K562 (cell line): ENCODE measurements at regions not wholly inside any gene's neighbourhood (a gene's known extent, or its start where the extent isn't known, plus 50 kb on each side); places are given as distances from the start of the nearest gene placed in this dataset.

ENCODE experiments used
- ATAC-seq: fragments of 200-7000 bp; cut with Tn5 transposase; 3 replicates; pipeline ENCODE4 v1.9.1; 2020; ENCODE audit warnings: moderate library complexity
- BruUV-seq: library from RNA; stranded (reverse); fragments of 400-500 nt; replicated peaks from 2 replicates; lab custom pipeline; 2021; lab: Mats Ljungman, UMichigan
- CTCF ChIA-PET: fragments of 300-600 bp; formaldehyde crosslinking; extraction: SDS; loops from one replicate; lab custom pipeline; 2021; ENCODE audit warnings: low intra/inter-chr PET ratio; lab: Yijun Ruan, JAX
- POLR2A ChIA-PET: fragments of 300-600, 350-650 bp; sonication (Branson Sonifier 250); formaldehyde crosslinking; extraction: SDS; loops from one replicate; lab custom pipeline; 2021; ENCODE audit warnings: antibody characterized with exemption, inconsistent platforms; lab: Yijun Ruan, JAX
- DNase-seq, 4 experiments: peaks; one replicate each; pipeline versions ENCODE4 v3.0.0 to v3.0.0-alpha.2; 2011 to 2018; ENCODE audit warnings: low spot score in 3 of 4, mixed read lengths in 3 of 4; ENCODE audit errors: extremely low read depth in 1 of 4
- FAIRE-seq: peaks from 2 replicates; lab custom pipeline; 2011; peaks lifted over from hg19 to GRCh38; lab: Jason Lieb, UNC
- H2AFZ ChIP-seq: 2 replicates; pipeline ENCODE4 v1.6.0; 2011; ENCODE audit warnings: low read depth, low read length, control low read depth, inconsistent platforms
- H3K27ac ChIP-seq: fragments of 200-600 bp; 3 replicates; pipeline ENCODE4 v1.8.0; 2011; ENCODE audit warnings: low read depth, mild to moderate bottlenecking, control low read depth, inconsistent platforms, low read length, moderate library complexity, mixed read lengths; ENCODE audit errors: extremely low read depth
- H3K27me3 ChIP-seq, 2 experiments: fragments of 300-600 bp in 1 of 2; 2 replicates in 1 of 2; 3 replicates in 1 of 2; pipeline versions ENCODE4 v1.6.0 to v1.8.0; 2011; ENCODE audit warnings: inconsistent platforms in 2 of 2, low read length in 2 of 2, mild to moderate bottlenecking in 1 of 2, mixed read lengths in 1 of 2, moderate library complexity in 1 of 2; ENCODE audit not compliant: control insufficient read depth in 2 of 2, insufficient read depth in 2 of 2
- H3K36me3 ChIP-seq: fragments of 300-600 bp; 3 replicates; pipeline ENCODE4 v1.8.0; 2011; ENCODE audit warnings: mild to moderate bottlenecking, low read length, inconsistent platforms; ENCODE audit not compliant: control insufficient read depth, insufficient read depth
- H3K4me1 ChIP-seq, 2 experiments: fragments of 200-600 bp in 1 of 2; replicated peaks in 1 of 2; 2 replicates in 1 of 2; 3 replicates in 1 of 2; pipeline versions ENCODE4 v1.5.1 to v1.8.0; 2011; ENCODE audit warnings: inconsistent platforms in 2 of 2, low read length in 2 of 2, mild to moderate bottlenecking in 1 of 2, mixed read lengths in 1 of 2, moderate library complexity in 1 of 2; ENCODE audit not compliant: control insufficient read depth in 2 of 2, insufficient read depth in 2 of 2
- H3K4me2 ChIP-seq: 2 replicates; pipeline ENCODE4 v1.6.1; 2011; ENCODE audit warnings: low read length, control low read depth, inconsistent platforms, mixed read lengths; ENCODE audit not compliant: insufficient read depth
- H3K4me3 ChIP-seq: fragments of 200-600 bp; sonication (generic), shearing (Covaris generic); 2 replicates; pipeline ENCODE4 v1.5.1; 2016; ENCODE audit warnings: control low read depth, inconsistent platforms
- H3K79me2 ChIP-seq: fragments of 200-600 bp; 3 replicates; pipeline ENCODE4 v1.8.0; 2011; ENCODE audit warnings: low read length, inconsistent platforms; ENCODE audit not compliant: control insufficient read depth, insufficient read depth
- H3K9ac ChIP-seq, 2 experiments: 2 replicates each; pipeline versions ENCODE4 v1.6.0 to v1.6.1; 2011; ENCODE audit warnings: low read depth in 2 of 2, low read length in 2 of 2, control low read depth in 1 of 2, inconsistent platforms in 1 of 2, mild to moderate bottlenecking in 1 of 2, mixed read lengths in 1 of 2; ENCODE audit not compliant: insufficient read depth in 1 of 2
- H3K9me1 ChIP-seq: one replicate; pipeline ENCODE4 v1.6.0; 2011; ENCODE audit warnings: inconsistent platforms, mild to moderate bottlenecking, low read length, moderate library complexity; ENCODE audit not compliant: control insufficient read depth, insufficient read depth
- H3K9me3 ChIP-seq: replicated peaks from 2 replicates; pipeline ENCODE4 v1.5.1; 2011; ENCODE audit warnings: low read depth, low read length, inconsistent platforms; ENCODE audit not compliant: control insufficient read depth, insufficient read depth
- H4K20me1 ChIP-seq: replicated peaks from 2 replicates; pipeline ENCODE4 v1.6.1; 2011; ENCODE audit warnings: low read length, inconsistent platforms, mixed read lengths; ENCODE audit not compliant: control insufficient read depth, insufficient read depth
- ARID2 ChIP-seq: fragments of 450-650 bp; IDR thresholded peaks from 2 replicates; pipeline ENCODE4 v1.6.1; 2017; ENCODE audit warnings: antibody characterized with exemption, mild to moderate bottlenecking
- CREB5 ChIP-seq: fragments of 250-450 bp; sonication (Bioruptor Pico); IDR thresholded peaks from 2 replicates; pipeline ENCODE4 v1.5.0; 2020; ENCODE audit warnings: mild to moderate bottlenecking
- HNRNPL ChIP-seq: fragments of 200-400 bp; formaldehyde crosslinking; IDR thresholded peaks from 2 replicates; pipeline ENCODE4 v1.6.1; 2017; ENCODE audit warnings: low read depth, mild to moderate bottlenecking, low read length
- JUNB ChIP-seq: fragments of 450-650 bp; formaldehyde crosslinking; conservative IDR thresholded peaks from 2 replicates; pipeline ENCODE4 v1.4.0; 2020; ENCODE audit warnings: mild to moderate bottlenecking
- MYBL2 ChIP-seq, 2 experiments: fragments of 450-650 bp in 1 of 2; sonication (generic) in 1 of 2; formaldehyde crosslinking in 1 of 2; IDR thresholded peaks; 2 replicates each; pipeline versions ENCODE4 v1.6.1 to v1.8.1; 2017 to 2022; ENCODE audit warnings: borderline replicate concordance in 1 of 2, inconsistent platforms in 1 of 2, low read depth in 1 of 2, mild to moderate bottlenecking in 1 of 2, missing genetic modification reagents in 1 of 2, moderate library complexity in 1 of 2
- POLR2H ChIP-seq: IDR thresholded peaks from 2 replicates; pipeline ENCODE4 v1.6.1; 2016; ENCODE audit warnings: missing genetic modification characterization, low read depth, mild to moderate bottlenecking, control low read depth, missing compliant biosample characterization, moderate library complexity
- POLR3G ChIP-seq: IDR thresholded peaks from 2 replicates; pipeline ENCODE4 v1.6.1; 2011; ENCODE audit not compliant: insufficient read length, insufficient replicate concordance; ENCODE audit errors: extremely low read depth
- TRIM28 ChIP-seq: fragments of 450-650 bp; IDR thresholded peaks from 2 replicates; pipeline ENCODE4 v1.6.1; 2017
- ZBTB12 ChIP-seq: fragments of 250-450 bp; sonication (Bioruptor Pico); IDR thresholded peaks from 2 replicates; pipeline ENCODE4 v1.4.0; 2020
- ZNF277 ChIP-seq: fragments of 250-450 bp; sonication (Bioruptor Pico); IDR thresholded peaks from 2 replicates; pipeline ENCODE4 v1.8.0; 2022; ENCODE audit warnings: inconsistent platforms, mild to moderate bottlenecking, moderate library complexity, borderline replicate concordance
- ZNF436 ChIP-seq: fragments of 250-450, 450-650 bp; sonication (Bioruptor Pico); formaldehyde crosslinking; IDR thresholded peaks from 2 replicates; pipeline ENCODE4 v1.7.0; 2020; ENCODE audit warnings: mild to moderate bottlenecking
- in situ Hi-C: fragments of 300-500 bp; cut with MboI; formaldehyde crosslinking; loops from 4 replicates; pipeline ENCODE4 v1.15.0; 2018; ENCODE audit warnings: inconsistent platforms, mixed read lengths
- intact Hi-C: fragments of 100-400 bp; cut with micrococcal nuclease; formaldehyde crosslinking; loops from 2 replicates; pipeline ENCODE4 v1.14.2; 2022

GRCh38 chr4:20075248-20075871, 176.3 kb upstream of the SLIT2 start:
- no TSS peak for BruUV-seq
- Histone ChIP-seq H3K9ac (no peak overlapping the region), H3K36me3 (no peaks in the 10 kb centered on the region), H3K79me2 (no peaks in the 10 kb centered on the region), H3K9me1 (no peaks in the 10 kb centered on the region), H3K4me2 (no peak overlapping the region), H3K27me3 (no peaks in the 10 kb centered on the region), H3K27ac (no peak overlapping the region), H2AFZ (no peak overlapping the region), H3K9me3 (no peaks in the 10 kb centered on the region), H3K4me3 (no peak overlapping the region), H4K20me1 (no peaks in the 10 kb centered on the region), H3K4me1 (no peaks in the 10 kb centered on the region)
- ChIA-PET CTCF (no interaction called here), POLR2A (no interaction called here)
- FAIRE-seq (no peak), ATAC-seq (no peak), DNase-seq (no peak)
- intact Hi-C loops (no loop called here), in situ Hi-C loops (no loop called here)
- TF ChIP-seq ZNF436 (CRISPR knock-in tag) (no peak), JUNB (CRISPR knock-in tag) (no peak), HNRNPL (no peak), ZBTB12 (CRISPR knock-in tag) (no peak), TRIM28 (no peak), ZNF277 (no peak), ARID2 (no peak), CREB5 (CRISPR knock-in tag) (no peak), POLR2H (tag) (no peak), MYBL2 (IDR thresholded peaks at IDR 0.05; ENCODE audit: low read depth) (no peak), MYBL2 (CRISPR knock-in tag; IDR thresholded peaks at IDR 0.05; ENCODE audit: borderline replicate concordance) (no peak), POLR3G (no peak)
